Endothelial cell of umbilical vein (primary cell): ENCODE measurements at regions not wholly inside any gene's neighbourhood (a gene's known extent, or its start where the extent isn't known, plus 50 kb on each side); places are given as distances from the start of the nearest gene placed in this dataset.

Experiments used
- BruUV-seq: library from RNA; stranded (reverse); fragments of 400-500 nt; replicated peaks from 2 replicates; lab custom pipeline; 2021; lab: Mats Ljungman, UMichigan
- CTCF ChIA-PET: fragments of 300-600, 350-600 bp; sonication (Branson Sonifier 250); formaldehyde crosslinking; loops from one replicate; lab custom pipeline; 2021; ENCODE audit warnings: antibody characterized with exemption, inconsistent platforms; lab: Charles Lee
- POLR2A ChIA-PET: fragments of 300-600, 350-600 bp; sonication (Branson Sonifier 250); formaldehyde crosslinking; loops from one replicate; lab custom pipeline; 2021; ENCODE audit warnings: antibody characterized with exemption, inconsistent platforms; lab: Charles Lee
- DNase-seq: peaks from one replicate; pipeline ENCODE4 v3.0.0-alpha.2; 2011; ENCODE audit warnings: low read depth, low spot score
- FAIRE-seq: peaks from 2 replicates; lab custom pipeline; 2011; peaks lifted over from hg19 to GRCh38; lab: Jason Lieb, UNC
- H2AFZ ChIP-seq: 2 replicates; pipeline ENCODE4 v1.6.0; 2012; ENCODE audit warnings: low read depth, low read length, control low read depth, inconsistent platforms
- H3K27ac ChIP-seq: 2 replicates; pipeline ENCODE4 v1.5.1; 2011; ENCODE audit warnings: low read depth, mild to moderate bottlenecking, control low read depth, low read length, moderate library complexity; ENCODE audit not compliant: insufficient read depth
- H3K27me3 ChIP-seq, 2 experiments: 2 replicates each; pipeline versions ENCODE4 v1.6.0 to v1.6.1; 2011; ENCODE audit warnings: low read length in 2 of 2, mixed read lengths in 1 of 2; ENCODE audit not compliant: control insufficient read depth in 2 of 2, insufficient read depth in 2 of 2
- H3K36me3 ChIP-seq, 2 experiments: 2 replicates in 1 of 2; 3 replicates in 1 of 2; pipeline ENCODE4 v1.5.1; 2011; ENCODE audit warnings: low read length in 2 of 2, mild to moderate bottlenecking in 1 of 2, moderate library complexity in 1 of 2; ENCODE audit not compliant: control insufficient read depth in 2 of 2, insufficient read depth in 2 of 2; ENCODE audit errors: extremely low read depth in 1 of 2
- H3K4me1 ChIP-seq: 3 replicates; pipeline ENCODE4 v1.5.1; 2011; ENCODE audit warnings: mild to moderate bottlenecking, low read length; ENCODE audit not compliant: control insufficient read depth, insufficient read depth; ENCODE audit errors: extremely low read depth
- H3K4me2 ChIP-seq: 2 replicates; pipeline ENCODE4 v1.6.1; 2011; ENCODE audit warnings: low read length, control low read depth, mixed read lengths; ENCODE audit not compliant: insufficient read depth
- H3K4me3 ChIP-seq, 3 experiments: fragments of 200-600 bp in 1 of 3; sonication (generic), shearing (Covaris generic) in 1 of 3; replicated peaks in 1 of 3; 2 replicates each; pipeline ENCODE4 v1.5.1; 2011 to 2016; ENCODE audit warnings: control low read depth in 3 of 3, low read length in 3 of 3, mild to moderate bottlenecking in 2 of 3, inconsistent platforms in 1 of 3, low read depth in 1 of 3, moderate library complexity in 1 of 3; ENCODE audit not compliant: insufficient read depth in 1 of 3
- H3K79me2 ChIP-seq: 2 replicates; pipeline ENCODE4 v1.6.0; 2012; ENCODE audit warnings: low read length, inconsistent platforms; ENCODE audit not compliant: control insufficient read depth, insufficient read depth
- H3K9ac ChIP-seq: replicated peaks from 2 replicates; pipeline ENCODE3; 2011; ENCODE audit warnings: low read length, control low read depth; ENCODE audit not compliant: insufficient read depth; ENCODE audit errors: extremely low read depth
- H3K9me1 ChIP-seq: replicated peaks from 3 replicates; pipeline ENCODE4 v1.6.0; 2011; ENCODE audit warnings: mild to moderate bottlenecking, low read length; ENCODE audit not compliant: control insufficient read depth, insufficient read depth; ENCODE audit errors: extremely low read depth
- H3K9me3 ChIP-seq: replicated peaks from 2 replicates; pipeline ENCODE4 v1.5.1; 2012; ENCODE audit warnings: low read length, inconsistent platforms; ENCODE audit not compliant: control insufficient read depth, insufficient read depth
- H4K20me1 ChIP-seq: replicated peaks from 2 replicates; pipeline ENCODE3; 2011; ENCODE audit warnings: mild to moderate bottlenecking, low read length; ENCODE audit not compliant: control insufficient read depth, insufficient read depth; ENCODE audit errors: extremely low read depth
- CTCF ChIP-seq, 2 donors: IDR thresholded peaks; 1 replicate in 1 of 2; 2 replicates in 1 of 2; pipeline ENCODE4 v1.5.1; 2011; ENCODE audit warnings: low read length in 2 of 2, mild to moderate bottlenecking in 2 of 2, moderate library complexity in 2 of 2, control low read depth in 1 of 2, inconsistent platforms in 1 of 2, low read depth in 1 of 2; ENCODE audit not compliant: insufficient read depth in 1 of 2; ENCODE audit errors: extremely low read depth in 1 of 2
- EZH2 ChIP-seq: IDR thresholded peaks from 2 replicates; pipeline ENCODE4 v1.6.1; 2012; ENCODE audit warnings: borderline replicate concordance, low read depth, mild to moderate bottlenecking, moderate library complexity, low read length, inconsistent platforms; ENCODE audit not compliant: severe bottlenecking
- FOS ChIP-seq: IDR thresholded peaks from 2 replicates; pipeline ENCODE4 v1.6.1; 2011; ENCODE audit warnings: mild to moderate bottlenecking, low read length, moderate library complexity, borderline replicate concordance; ENCODE audit not compliant: insufficient read depth
- GATA2 ChIP-seq: IDR thresholded peaks from 2 replicates; pipeline ENCODE4 v1.7.0; 2011; ENCODE audit warnings: low read depth, mild to moderate bottlenecking, moderate library complexity, mixed read lengths, low read length; ENCODE audit not compliant: insufficient read length, insufficient read depth
- JUN ChIP-seq: IDR thresholded peaks from 2 replicates; pipeline ENCODE4 v1.6.1; 2011; ENCODE audit warnings: borderline replicate concordance, low read depth; ENCODE audit not compliant: insufficient read length, insufficient read depth
- MAX ChIP-seq: IDR thresholded peaks from 2 replicates; pipeline ENCODE4 v1.6.1; 2011; ENCODE audit not compliant: insufficient read depth, insufficient read length
- MYC ChIP-seq: IDR thresholded peaks from one replicate; pipeline ENCODE4 v1.6.1; 2011; ENCODE audit warnings: mild to moderate bottlenecking, low read depth, low read length
- POLR2A ChIP-seq: IDR thresholded peaks from 2 replicates; pipeline ENCODE4 v1.6.1; 2012; ENCODE audit warnings: low read depth, mild to moderate bottlenecking, control low read depth, low read length
- POLR2AphosphoS5 ChIP-seq: IDR thresholded peaks from 2 replicates; pipeline ENCODE4 v1.6.1; 2012; ENCODE audit warnings: low read depth, mild to moderate bottlenecking, control low read depth, low read length, moderate library complexity; ENCODE audit not compliant: insufficient read depth
- dilution Hi-C: fragments of 300-500 bp; cut with MboI; formaldehyde crosslinking; loops from one replicate; pipeline ENCODE4 v1.15.0; 2019; ENCODE audit warnings: low sequenced_read_pairs; ENCODE audit not compliant: extremely low pct_ligation_motif_present
- intact Hi-C: fragments of 100-400 bp; cut with micrococcal nuclease; formaldehyde crosslinking; loops from one replicate; pipeline ENCODE4 v1.10.0; 2022

- no peak for DNase-seq
- intact Hi-C loops (no loop called here), dilution Hi-C loops (no loop called here)
- Histone ChIP-seq H3K4me2 (no peak overlapping the region), H4K20me1 (no peaks in the 10 kb centered on the region), H3K27ac (no peak overlapping the region), H3K4me3 (no peak overlapping the region), H2AFZ (no peak overlapping the region), H3K79me2 (no peaks in the 10 kb centered on the region), H3K4me1 (no peaks in the 10 kb centered on the region), H3K9ac (no peak overlapping the region), H3K36me3 (no peaks in the 10 kb centered on the region), H3K9me3 (no peaks in the 10 kb centered on the region), H3K9me1 (no peaks in the 10 kb centered on the region), H3K27me3 (no peaks in the 10 kb centered on the region)
- BruUV-seq, result no TSS peak
- TF ChIP-seq MAX (no peak), CTCF (IDR thresholded peaks at IDR 0.05; ENCODE audit: extremely low read depth in 1 of 2, insufficient read depth in 1 of 2, low read depth in 1 of 2, low read length in 2 of 2) (no peak), EZH2 (no peak), FOS (no peak), GATA2 (no peak), JUN (no peak), POLR2A (no peak), MYC (no peak), POLR2AphosphoS5 (no peak)
- FAIRE-seq, result no peak
- ChIA-PET POLR2A (no interaction called here), CTCF (no interaction called here)
Observed at GRCh38 chr4:32261196-32261595, 1541.0 kb downstream of the PCDH7 start.
